Fibroblast of skin of right biceps (primary cell): ENCODE measurements at regions not wholly inside any gene's neighbourhood (a gene's known extent, or its start where the extent isn't known, plus 50 kb on each side); places are given as distances from the start of the nearest gene placed in this dataset.
"Not testable (repeated sequence)": the region's sequence is repeated elsewhere in the genome, so short reads cannot be mapped to it uniquely, and the experiment has no call there.

Experiments used
- DNase-seq: peaks from one replicate; pipeline ENCODE4 v3.0.0-alpha.2; 2013

GRCh38 chr7:68587599-68587998, 1010.7 kb upstream of the AUTS2 start:
- no peak for DNase-seq

GRCh38 chr7:68601826-68602225, 996.4 kb upstream of the AUTS2 start:
- DNase-seq: no peak

- DNase-seq: no peak
Observed at GRCh38 chr7:68604541-68604940, 993.7 kb upstream of the AUTS2 start.

- no peak for DNase-seq
Observed at GRCh38 chr7:68610701-68611100, 987.6 kb upstream of the AUTS2 start.

GRCh38 chr7:68613405-68613804, 984.9 kb upstream of the AUTS2 start:
- peak; percentile 29 for DNase-seq

- DNase-seq: peak; percentile 4
Observed at GRCh38 chr7:68613897-68614296, 984.4 kb upstream of the AUTS2 start.

GRCh38 chr7:68619526-68619925, 978.7 kb upstream of the AUTS2 start:
- peak; percentile 17 for DNase-seq

- DNase-seq: no peak
Observed at GRCh38 chr7:68622500-68622899, 975.8 kb upstream of the AUTS2 start.

GRCh38 chr7:68623030-68623429, 975.2 kb upstream of the AUTS2 start:
- DNase-seq: no peak

- no peak for DNase-seq
Observed at GRCh38 chr7:68627247-68627864, 970.9 kb upstream of the AUTS2 start.

- DNase-seq: not testable (repeated sequence)
Observed at GRCh38 chr7:68630914-68631313, 967.4 kb upstream of the AUTS2 start.

GRCh38 chr7:68640103-68640502, 958.2 kb upstream of the AUTS2 start:
- no peak for DNase-seq

GRCh38 chr7:68642727-68643126, 955.5 kb upstream of the AUTS2 start:
- no peak for DNase-seq

- DNase-seq: no peak
Observed at GRCh38 chr7:68663392-68663791, 934.9 kb upstream of the AUTS2 start.

GRCh38 chr7:68671046-68671445, 927.2 kb upstream of the AUTS2 start:
- no peak for DNase-seq

- DNase-seq: no peak
Observed at GRCh38 chr7:68671671-68672070, 926.6 kb upstream of the AUTS2 start.

GRCh38 chr7:68674826-68675225, 923.4 kb upstream of the AUTS2 start:
- no peak for DNase-seq

- DNase-seq: no peak
Observed at GRCh38 chr7:68676813-68677535, 921.3 kb upstream of the AUTS2 start.

GRCh38 chr7:68678196-68678595, 920.1 kb upstream of the AUTS2 start:
- peak; percentile 14 for DNase-seq

- DNase-seq: no peak
Observed at GRCh38 chr7:68679459-68680234, 918.6 kb upstream of the AUTS2 start.

- no peak for DNase-seq
Observed at GRCh38 chr7:68680235-68680872, 917.9 kb upstream of the AUTS2 start.

- no peak for DNase-seq
Observed at GRCh38 chr7:68682910-68683309, 915.4 kb upstream of the AUTS2 start.

GRCh38 chr7:68684246-68684839, 913.9 kb upstream of the AUTS2 start:
- peak; percentile 63 for DNase-seq
